ENCODE measurements at regions not wholly inside any gene's neighbourhood (a gene's known extent, or its start where the extent isn't known, plus 50 kb on each side); places are given as distances from the start of the nearest gene placed in this dataset.
A peak's percentile ranks its signal among the peaks of the same experiment; 100 is the strongest.

DNA sequence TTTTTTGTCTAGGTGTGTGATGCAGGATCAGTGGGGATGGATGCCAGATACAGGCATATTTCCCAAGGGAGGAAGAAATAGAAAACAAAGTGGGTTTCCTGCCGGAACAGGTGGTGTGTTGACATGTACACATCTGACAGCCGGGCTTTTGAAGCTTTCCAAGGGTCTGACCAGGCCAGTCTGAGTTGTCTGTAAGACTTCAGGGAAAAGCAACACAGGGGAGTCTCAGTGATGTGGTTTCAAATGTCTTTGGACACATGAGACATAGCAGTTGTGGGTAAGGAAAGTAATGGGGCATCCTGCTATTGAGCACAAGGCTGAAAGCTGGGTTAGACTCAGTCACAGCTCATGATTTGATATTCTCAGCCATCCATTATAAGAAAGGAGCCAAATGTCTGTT is 274.9 kb downstream of the PIK3R1 start:
- peak; percentile 20 for DNase-seq

DNA sequence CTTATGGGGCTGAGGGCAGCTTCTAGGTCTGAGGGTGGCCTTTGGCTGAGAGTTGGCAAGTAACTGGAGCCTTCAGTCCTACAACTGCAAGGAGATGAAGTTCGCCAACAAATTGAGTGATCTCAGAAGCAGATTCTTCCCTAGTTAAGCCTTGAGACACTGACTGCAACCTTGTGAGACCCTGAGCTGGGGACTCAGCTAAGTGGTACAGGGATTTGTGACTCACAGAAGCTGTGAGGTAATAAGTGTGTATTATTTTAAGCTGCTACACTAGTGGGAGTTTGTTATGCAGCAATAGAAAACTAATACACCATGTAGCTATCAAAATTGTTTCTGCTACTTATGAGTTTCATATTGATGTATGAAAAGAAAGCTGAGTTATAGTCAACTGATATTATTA is 279.2 kb downstream of the PIK3R1 start:
- DNase-seq, result no peak

DNA sequence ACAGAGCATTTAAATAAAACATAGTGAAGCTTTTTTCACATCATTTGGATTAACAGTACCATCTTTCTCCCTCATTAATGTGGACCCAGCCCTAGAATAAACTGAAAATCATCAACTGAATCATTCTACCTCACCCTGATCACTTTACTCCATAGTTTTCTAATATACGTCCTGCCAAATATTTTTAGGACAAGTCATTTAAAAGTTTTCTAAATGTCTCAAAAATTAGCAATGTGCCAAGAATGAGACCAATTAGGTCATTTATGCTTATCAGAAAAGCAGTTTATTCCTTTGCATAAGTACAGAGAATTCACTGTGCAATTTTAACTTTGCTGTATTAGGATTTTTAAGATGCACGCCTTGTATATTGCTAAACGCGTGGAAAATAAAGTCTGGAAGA is 284.4 kb downstream of the PIK3R1 start:
- DNase-seq, result no peak

DNA sequence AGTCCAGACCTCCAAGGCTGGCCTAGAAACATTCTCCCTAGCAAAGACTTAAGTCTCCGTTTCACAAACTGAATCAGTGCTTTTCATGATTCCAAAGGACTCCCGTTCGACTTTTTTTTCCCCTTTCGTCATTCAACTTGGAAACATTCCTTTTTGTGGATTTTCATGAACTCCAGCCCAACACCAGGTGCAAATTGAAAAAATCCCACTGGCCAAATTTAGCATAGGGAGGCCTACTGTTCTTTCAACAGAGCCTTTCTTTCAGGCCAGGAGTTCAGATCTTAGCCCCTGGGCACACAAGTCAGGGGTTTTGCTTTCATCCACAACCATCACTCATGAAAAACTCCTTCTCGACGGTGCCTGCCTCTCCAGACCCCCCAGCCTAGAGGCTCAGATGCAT is 285.3 kb downstream of the PIK3R1 start:
- no peak for DNase-seq

DNA sequence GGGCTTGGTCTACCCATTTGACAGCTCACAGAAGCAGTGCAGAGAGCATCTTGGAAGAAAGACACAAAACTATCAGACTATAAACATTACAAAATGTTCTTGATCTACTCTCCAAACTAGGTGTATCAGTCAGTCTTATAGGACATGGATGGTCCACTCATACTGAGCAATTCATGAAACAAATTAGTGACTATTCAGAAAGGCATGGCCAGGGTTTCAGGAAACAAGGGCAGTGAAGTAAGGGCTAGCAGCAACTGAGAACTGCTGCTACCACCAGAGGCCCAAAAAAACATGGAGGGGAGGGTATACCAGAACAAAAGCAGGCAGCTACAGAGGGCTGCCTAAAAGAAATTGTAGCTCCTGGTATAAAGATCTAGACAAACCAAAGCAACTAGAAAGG is 287.0 kb downstream of the PIK3R1 start:
- no peak for DNase-seq

DNA sequence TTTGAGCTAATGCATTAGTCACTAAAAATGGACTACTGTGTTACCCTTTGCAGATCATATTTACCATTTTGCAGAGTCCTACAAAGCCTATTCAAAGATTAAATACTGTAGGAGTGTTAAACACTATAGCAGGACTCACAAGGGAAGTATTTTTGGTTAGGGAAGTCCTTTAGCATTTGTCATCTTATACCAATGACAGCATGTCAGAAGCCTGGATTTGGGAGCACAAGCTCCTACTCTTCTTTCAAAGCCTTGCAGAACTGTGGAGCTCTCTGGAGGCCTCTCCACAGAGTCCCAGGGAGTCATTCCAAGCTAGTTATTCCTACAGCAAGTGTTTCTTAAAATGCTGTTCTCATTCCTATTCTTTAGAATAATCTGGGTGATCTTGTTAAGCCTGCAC is 288.8 kb downstream of the PIK3R1 start:
- no peak for DNase-seq

DNA sequence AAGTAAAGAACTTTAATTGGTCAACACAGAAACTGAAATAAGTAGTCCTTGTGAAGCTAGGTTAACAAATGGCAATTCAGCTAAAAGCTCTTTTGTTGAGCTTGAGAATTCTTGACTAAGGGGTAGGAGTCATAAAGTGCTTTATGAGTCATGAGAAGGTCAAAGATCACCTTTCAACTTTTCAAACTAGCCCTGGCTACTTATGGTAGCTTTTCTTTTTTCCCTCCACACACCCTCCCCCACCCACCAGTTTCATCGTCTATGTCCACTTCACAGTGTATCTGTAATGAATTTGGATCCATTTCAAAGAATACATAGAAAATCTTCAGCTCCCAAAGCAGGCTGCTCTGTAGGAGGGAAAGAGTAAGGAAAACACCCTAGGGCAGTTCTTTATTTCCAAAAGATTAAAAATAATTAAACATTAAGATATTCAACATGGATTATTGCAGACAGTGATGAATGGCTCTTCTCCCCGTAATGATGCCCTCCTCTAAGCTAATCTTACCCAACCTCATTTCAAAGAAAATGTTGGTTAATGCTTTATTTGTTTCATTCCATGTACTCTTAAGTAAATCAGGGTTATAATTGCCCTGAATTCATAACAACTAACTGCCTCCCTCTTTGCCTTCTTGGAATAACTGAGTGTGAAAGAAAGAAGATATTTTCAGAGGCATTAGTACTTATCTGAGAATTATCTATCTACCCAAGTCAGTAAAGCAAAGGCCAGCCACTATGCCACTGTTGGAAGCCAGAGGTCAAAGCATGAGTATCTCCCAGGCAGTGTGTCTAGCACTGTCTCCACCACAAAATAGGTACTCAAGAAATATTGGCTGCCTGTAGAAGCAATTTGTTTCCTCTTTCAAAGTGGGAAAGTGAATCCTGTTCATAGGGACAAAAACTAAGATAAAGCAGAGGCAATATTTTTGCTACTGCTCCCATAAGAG is 290.6 kb downstream of the PIK3R1 start:
- DNase-seq, result no peak

DNA sequence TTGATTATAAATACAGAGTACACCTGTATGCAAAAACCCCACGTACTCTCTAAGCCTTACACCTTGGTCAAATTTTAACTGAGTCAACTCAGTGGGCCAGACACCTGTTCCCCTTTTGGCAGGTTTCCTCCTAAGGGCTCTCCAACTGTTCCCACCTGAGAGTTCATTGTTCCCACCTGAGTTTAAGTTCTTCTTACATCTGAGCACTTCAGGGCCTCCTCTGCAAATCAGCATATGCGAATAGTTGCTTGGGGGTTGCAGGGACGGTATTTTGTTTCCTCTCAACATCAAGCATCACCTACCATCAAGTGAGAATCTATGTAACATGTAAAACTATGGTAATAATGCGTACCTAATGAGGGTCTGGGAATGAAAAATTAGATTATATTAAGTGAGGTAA is 300.0 kb downstream of the PIK3R1 start:
- DNase-seq, result no peak

DNA sequence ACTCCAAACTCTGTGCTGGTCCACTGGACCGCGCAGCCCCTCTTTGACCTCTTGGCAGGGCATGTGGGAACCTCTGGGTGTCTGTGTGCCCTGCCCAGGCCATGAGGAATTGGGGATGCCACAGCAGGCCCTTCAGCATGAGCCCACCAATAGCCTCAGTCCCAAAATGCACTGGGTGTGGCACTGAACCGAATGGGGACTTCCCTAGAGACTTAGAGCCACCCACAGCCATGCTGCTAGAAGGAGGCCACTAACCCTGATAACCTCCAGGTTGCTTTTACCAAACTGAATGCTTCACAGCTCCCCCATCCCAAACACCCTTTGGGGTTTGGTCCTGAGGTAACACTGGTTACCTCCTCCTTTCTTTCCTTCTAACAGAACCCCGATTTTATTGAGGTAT is 302.7 kb downstream of the PIK3R1 start:
- DNase-seq, result no peak

DNA sequence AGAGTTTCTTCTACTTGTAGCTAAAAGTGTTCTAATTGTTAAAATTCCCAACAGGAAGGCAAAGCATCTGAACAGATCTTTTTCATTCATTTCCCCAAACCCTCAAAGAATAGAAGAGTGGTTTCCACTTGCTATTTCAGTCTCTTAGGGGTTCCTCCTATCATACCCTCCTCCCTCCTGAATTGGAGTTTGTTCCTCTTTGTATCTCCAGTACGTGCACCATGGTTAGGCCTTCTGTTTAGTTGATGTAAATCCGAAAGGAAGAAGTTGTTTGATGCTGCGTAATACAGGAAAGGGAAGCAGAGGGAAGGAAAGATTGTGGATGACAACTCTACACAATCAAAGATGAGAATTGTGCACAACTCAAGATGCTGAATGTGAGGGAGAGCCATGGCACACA is 303.6 kb downstream of the PIK3R1 start:
- no peak for DNase-seq

DNA sequence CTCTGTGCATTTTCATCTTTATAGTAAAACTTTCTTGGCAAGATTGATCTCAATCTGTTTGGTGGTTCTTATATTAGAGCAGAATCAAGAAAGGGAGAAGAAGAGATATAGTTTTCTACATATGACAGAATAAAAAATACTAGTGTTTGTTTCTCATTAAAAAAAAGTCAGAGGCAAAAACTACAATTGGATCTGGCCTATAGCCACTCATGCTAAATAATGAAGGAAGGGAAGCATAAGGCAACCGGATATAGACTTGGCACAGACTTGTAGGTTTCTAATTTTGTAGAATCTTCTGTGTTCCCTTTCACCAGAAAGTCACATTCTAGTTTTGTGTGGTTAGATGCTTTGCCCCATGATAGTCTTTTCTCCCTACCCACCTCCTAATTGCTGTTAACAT is 306.2 kb downstream of the PIK3R1 start:
- DNase-seq, result no peak

DNA sequence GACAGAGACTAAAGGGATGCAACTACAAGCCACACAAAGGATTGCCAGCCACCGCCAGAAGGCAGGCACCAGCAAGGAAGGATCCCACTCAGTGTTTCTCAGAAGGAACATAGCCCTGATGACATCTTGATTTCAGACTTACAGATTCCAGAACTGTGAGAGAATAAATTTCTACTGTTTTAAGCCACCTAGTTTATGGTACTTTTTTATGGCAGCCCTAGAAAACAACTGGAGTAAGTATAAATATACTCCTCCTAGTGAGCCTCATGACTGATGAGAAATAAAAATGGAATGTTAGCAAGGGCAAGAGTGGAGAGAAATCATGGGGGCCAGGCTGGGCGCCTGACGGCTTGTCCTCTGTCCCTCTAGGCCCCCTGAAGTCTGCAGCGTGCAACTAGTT is 307.3 kb downstream of the PIK3R1 start:
- no peak for DNase-seq

DNA sequence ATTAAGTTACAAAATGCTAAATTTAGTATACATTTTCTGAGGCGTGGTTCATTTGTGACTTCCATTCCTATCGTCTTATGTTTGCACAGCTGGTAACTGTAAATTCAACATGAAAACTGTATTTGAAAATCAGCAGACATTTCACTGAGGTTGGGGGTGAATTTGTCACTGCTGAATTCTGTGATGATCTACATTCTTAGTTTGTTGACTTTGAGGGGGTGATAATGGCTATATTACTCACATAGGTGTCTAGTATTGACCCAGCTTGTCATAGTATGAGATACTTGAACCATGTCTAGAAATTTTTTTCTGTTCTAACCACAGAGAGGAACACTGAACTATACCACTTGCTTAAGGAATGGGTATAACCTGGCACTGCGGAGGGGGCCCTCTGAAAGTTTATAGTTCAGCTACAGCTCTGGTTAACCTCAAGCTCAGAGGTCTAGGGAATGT is 313.3 kb downstream of the PIK3R1 start:
- DNase-seq, result peak; percentile 38

DNA sequence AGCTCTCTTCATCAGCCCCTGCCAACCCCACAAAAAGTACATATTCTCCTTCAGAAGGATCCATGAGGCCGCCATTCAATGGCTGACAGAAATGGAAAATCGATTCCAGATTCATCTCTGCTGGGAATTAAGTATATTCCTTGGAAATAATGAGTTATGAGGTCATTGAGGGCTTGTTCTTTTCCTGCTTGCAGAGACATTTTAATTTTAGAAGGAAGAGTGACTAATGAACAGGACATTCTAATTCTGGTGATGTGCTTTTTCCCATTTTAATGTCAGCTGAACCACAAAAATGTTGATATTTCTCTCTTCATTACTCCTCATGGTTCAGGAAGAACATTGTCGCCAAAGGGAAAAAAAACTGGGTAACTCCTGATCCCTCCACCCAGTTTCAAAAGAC is 314.0 kb downstream of the PIK3R1 start:
- DNase-seq, result no peak

DNA sequence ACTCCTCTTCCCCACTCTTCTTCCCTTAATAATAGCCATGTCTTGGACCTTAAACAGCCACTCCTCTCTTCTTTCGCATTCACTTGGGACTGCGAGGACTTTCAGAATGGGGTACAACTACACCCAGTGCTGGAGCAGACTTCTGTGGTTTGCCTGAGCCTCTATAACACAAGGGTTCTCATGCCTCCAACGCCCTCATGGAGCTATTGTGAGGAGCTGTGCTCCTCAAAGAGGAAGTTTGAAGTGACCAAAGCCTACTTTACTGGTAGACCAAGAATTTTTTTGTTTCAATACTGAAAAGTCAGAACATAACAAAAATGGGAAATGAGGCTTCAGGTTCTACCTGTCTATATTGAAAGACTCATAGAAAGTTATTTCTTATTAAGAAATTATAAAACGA is 316.4 kb downstream of the PIK3R1 start:
- DNase-seq, result no peak

DNA sequence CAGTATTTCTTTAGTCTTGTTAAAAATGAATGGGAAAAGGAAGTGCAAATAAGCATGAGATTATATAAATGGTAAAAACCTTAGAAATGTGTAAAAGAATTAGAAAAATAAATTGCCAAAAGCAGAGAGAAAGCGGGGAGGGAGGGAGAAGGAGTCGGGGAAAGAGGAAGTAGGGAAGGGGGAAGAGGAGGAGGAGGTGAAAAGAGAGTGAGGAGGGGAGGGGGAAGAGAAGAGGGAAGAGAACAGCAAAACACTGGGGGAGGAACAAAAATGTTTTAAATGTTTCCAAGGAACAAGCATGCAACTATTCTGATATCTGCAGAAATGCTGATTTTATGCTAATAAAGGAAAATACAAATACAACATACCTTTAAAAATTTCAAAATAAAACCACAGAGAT is 317.5 kb downstream of the PIK3R1 start:
- DNase-seq, result no peak

DNA sequence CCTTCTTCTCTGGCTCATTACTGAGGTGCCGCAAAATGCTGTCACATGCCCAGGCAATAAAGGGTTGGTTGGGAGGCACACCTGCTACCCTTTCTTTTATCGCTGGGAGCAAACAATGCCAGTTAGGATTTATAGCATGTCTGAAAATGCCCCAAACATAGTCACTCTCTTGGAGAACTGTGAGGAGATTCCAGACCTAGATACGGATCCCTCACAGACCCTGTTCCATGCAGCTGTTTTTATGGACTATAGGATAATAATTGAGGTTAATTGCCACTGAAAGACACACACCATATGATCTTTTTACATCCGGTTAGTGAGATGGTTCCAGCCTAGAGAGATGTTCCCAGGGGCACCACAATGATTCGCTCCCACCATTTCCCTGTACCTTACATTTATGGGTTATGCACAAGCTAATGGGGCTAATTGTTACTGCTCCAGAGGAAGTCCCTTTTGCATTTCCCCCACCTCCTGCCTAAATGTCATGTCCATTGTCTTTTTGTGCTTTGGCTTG is 318.1 kb downstream of the PIK3R1 start:
- DNase-seq, result peak; percentile 91

DNA sequence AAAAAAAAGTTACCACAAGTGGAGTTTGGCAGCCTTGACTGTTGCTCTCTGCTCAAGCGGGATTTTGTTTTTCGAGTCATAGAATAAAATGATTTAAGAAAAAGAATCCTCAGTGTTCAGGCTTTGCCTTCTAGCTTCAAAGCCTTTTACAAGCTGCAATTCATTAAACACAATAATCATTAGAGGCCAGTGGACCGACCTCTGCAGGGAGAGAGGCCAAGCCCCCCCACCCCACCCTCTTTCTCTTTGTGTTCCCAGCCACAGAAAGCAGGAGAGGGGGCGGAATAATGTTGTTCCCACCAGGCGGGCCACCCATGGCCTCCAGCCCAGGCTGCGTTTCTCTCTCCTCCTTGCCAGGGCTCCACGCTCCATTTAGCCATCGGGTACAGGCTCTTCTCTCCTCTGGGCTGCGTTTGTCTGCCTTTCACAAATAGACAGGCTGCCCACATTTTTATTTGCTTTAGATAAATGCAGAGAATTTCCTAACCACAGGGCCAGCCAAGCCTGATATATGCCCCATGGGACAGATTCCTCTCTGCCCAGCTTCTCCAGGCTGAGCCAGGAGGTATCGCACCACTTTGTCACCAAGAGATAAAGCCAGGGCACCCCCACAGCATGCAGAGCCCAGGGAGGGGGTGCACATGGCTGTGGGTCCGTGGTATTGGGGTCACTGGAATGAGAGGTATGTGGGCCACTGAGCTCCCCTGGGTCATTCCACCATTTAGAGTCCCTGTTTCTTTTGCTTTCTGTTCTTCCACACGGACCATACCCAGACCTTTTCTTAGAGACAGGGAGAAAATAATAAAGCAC is 318.8 kb downstream of the PIK3R1 start:
- DNase-seq, result peak; percentile 44

DNA sequence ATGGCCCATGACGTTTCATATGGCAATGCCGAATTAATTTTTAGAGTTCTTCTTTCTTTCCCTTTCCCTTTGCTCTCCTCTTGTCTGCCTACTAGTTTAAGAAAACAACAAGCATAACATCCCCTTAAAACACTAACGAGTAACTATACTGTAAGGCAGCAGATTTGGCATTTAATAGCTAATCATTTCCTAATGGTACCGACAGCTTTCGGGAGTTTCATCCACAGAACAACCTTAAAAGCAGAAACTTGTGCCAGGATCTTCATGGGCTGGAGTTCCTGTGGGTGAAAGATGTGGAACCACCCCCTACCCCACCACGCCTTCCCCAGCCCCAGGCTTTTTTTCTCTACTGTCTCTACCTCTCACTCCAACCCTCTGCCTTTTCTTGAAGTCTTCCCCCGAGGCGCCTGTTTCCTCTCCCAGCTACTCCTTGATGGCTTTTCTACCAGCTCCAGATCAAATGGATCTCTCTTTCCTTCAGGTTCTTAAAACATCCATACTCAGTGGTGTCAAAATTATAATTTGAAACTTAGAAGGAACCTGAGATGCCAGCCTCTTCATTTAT is 319.5 kb downstream of the PIK3R1 start:
- no peak for DNase-seq

DNA sequence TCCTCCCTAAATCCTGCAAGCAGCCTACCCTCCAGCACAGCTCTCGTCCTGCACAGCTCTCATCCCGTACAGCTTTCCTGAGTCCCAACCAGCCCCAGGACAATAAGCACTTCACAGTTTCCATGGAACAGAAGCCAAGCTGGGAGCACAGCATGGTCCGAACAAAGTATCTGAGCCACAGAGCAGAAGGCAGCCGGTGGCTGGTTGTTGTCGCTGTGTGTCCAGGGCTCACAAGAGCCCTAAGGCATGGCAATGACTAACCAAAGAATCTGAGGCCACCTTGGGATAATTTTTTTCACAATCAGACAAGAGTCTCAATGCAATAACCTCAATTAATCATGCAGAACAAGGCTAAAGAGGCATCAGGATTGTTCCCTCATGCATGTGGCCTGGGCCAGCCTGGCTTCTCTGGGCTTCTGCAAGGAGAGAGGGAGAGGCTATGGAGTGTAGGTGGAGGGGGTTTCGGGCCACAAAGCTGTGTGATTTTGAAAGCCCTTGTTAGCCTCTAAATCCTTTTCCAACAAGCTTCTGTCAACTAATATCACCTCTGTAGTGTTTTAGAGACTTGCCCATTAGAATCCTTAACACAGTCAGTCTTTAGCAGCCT is 323.4 kb downstream of the PIK3R1 start:
- DNase-seq, result no peak

DNA sequence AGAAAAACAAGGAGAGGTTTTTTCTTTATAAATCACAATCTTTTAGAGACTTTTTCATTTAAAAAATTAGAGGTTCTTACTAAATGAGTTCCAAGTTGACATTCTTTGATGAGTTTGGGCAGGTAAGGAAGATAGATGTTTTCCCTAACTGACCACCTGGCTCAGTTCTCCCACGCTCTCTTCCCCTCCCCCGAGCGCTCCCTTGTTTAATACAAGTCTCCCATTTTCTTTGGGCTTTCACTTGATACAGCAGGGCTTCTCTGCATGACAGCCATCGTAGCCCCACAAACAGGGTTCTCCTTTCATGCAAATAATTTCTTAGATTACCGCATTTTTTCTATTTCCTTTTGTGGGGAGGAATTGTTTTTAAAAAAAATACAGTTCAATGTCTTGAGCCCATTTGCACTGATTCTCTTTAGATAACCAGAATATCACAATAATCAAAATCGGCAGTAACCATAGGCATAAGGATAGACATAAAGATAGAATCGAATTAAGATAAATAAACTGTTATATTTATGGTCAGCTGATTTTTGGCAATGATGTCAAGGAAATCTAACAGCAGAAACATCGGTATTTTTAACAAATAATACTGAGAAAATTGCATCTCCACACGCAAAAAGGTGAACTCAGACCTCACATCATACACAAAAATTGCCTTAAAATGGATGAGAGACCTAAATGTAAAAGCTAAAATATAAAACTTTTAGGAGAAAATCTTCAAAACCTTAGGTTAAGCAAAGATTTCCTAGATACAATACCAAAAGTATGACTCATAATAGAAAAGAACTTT is 325.4 kb downstream of the PIK3R1 start:
- DNase-seq, result no peak

DNA sequence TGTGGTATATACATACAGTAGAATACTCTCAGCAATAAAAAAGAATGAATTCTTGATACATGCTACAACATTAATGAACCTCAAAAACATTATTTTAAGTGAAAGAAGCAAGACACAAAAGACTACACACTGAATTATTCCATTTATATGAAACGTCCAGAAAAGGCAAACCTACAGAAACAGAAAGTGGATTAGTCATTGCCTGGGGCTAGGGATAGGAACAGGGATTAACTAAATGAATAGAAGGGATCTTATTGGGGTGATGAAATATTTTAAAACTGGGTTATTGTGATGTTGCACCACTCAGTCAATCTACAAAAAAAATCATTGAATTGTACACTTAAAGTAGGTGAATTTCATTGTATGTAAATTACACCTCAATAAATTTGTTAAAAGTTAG is 326.7 kb downstream of the PIK3R1 start:
- DNase-seq, result no peak
